ENCODE measurements at regions not wholly inside any gene's neighbourhood (a gene's known extent, or its start where the extent isn't known, plus 50 kb on each side); places are given as distances from the start of the nearest gene placed in this dataset.

GRCh38 chr14:89674936-89675335 is 257.9 kb upstream of the FOXN3 start:
- Histone ChIP-seq H3K9me2 (ENCODE audit: insufficient read depth, low read length) (no peaks in the 10 kb centered on the region), H3K36me3 (ENCODE audit: insufficient read depth, low read length) (no peaks in the 10 kb centered on the region), H4K20me1 (ENCODE audit: insufficient read depth) (no peaks in the 10 kb centered on the region), H3K9ac (ENCODE audit: low read length) (no peak overlapping the region), H2AFZ (ENCODE audit: low read depth, low read length) (no peak overlapping the region), H3K9me3 (ENCODE audit: low read length) (no peaks in the 10 kb centered on the region), H3F3A (ENCODE audit: insufficient read depth, low read length, poor library complexity, severe bottlenecking) (no peaks in the 10 kb centered on the region), H3K4me2 (ENCODE audit: low read length) (no peak overlapping the region), H3K4me3 (ENCODE audit: low read length) (no peak overlapping the region), H3K27ac (ENCODE audit: low read length) (no peak overlapping the region), H3K79me2 (replicated peaks; ENCODE audit: insufficient read depth, low read length) (no peaks in the 10 kb centered on the region), H3K27me3 (ENCODE audit: insufficient read depth, low read depth, low read length) (no peaks in the 10 kb centered on the region)
- TF ChIP-seq RAD21 (conservative IDR thresholded peaks at IDR 0.05) (no peak), TAF1 (IDR thresholded peaks at IDR 0.05; ENCODE audit: low read depth) (no peak), MXI1 (conservative IDR thresholded peaks at IDR 0.05; ENCODE audit: poor library complexity, severe bottlenecking) (no peak), EZH2 (IDR thresholded peaks at IDR 0.05; ENCODE audit: borderline replicate concordance, insufficient read depth, low read length, poor library complexity, severe bottlenecking) (no peak), CTCF (IDR thresholded peaks at IDR 0.05; ENCODE audit: poor library complexity, severe bottlenecking) (no peak), REST (IDR thresholded peaks at IDR 0.05; ENCODE audit: borderline replicate concordance) (no peak), EP300 (conservative IDR thresholded peaks at IDR 0.05; ENCODE audit: poor library complexity, severe bottlenecking) (no peak), SMC3 (conservative IDR thresholded peaks at IDR 0.05; ENCODE audit: poor library complexity) (no peak), POLR2AphosphoS5 (IDR thresholded peaks at IDR 0.05) (no peak)

GRCh38 chr14:89674240-89674639 is 257.2 kb upstream of the FOXN3 start:
- TF ChIP-seq POLR2AphosphoS5 (IDR thresholded peaks at IDR 0.05) (no peak), EZH2 (IDR thresholded peaks at IDR 0.05; ENCODE audit: borderline replicate concordance, insufficient read depth, low read length, poor library complexity, severe bottlenecking) (no peak), RAD21 (conservative IDR thresholded peaks at IDR 0.05) (no peak)
- no peak overlapping the region for H2AFZ ChIP-seq (ENCODE audit: low read depth, low read length)
- H3K9me2 ChIP-seq (ENCODE audit: insufficient read depth, low read length) = no peaks in the 10 kb centered on the region
- H3K79me2 ChIP-seq (replicated peaks; ENCODE audit: insufficient read depth, low read length) = no peaks in the 10 kb centered on the region
- no peaks in the 10 kb centered on the region for H3F3A ChIP-seq (ENCODE audit: insufficient read depth, low read length, poor library complexity, severe bottlenecking)
- H3K9ac ChIP-seq (ENCODE audit: low read length) = no peak overlapping the region
- no peaks in the 10 kb centered on the region for H4K20me1 ChIP-seq (ENCODE audit: insufficient read depth)
- no peak overlapping the region for H3K27ac ChIP-seq (ENCODE audit: low read length)
- no peaks in the 10 kb centered on the region for H3K9me3 ChIP-seq (ENCODE audit: low read length)
- H3K4me2 ChIP-seq (ENCODE audit: low read length) = no peak overlapping the region
- no peak overlapping the region for H3K4me3 ChIP-seq (ENCODE audit: low read length)
- H3K27me3 ChIP-seq (ENCODE audit: insufficient read depth, low read depth, low read length) = no peaks in the 10 kb centered on the region
- no peaks in the 10 kb centered on the region for H3K36me3 ChIP-seq (ENCODE audit: insufficient read depth, low read length)

Measured in neural cell (in vitro differentiated cells).